Fibroblast of villous mesenchyme (primary cell): ENCODE measurements at regions not wholly inside any gene's neighbourhood (a gene's known extent, or its start where the extent isn't known, plus 50 kb on each side); places are given as distances from the start of the nearest gene placed in this dataset.

Source experiments
- DNase-seq: peaks from one replicate; pipeline ENCODE4 v3.0.0-alpha.2; 2010; ENCODE audit warnings: low read depth
- H3K4me3 ChIP-seq: 2 replicates; pipeline ENCODE4 v1.5.1; 2011; ENCODE audit warnings: low read depth, mild to moderate bottlenecking, low read length
- CTCF ChIP-seq: IDR thresholded peaks from 2 replicates; pipeline ENCODE4 v1.5.1; 2012; ENCODE audit warnings: low read depth, mild to moderate bottlenecking, low read length; ENCODE audit not compliant: insufficient read depth

DNA sequence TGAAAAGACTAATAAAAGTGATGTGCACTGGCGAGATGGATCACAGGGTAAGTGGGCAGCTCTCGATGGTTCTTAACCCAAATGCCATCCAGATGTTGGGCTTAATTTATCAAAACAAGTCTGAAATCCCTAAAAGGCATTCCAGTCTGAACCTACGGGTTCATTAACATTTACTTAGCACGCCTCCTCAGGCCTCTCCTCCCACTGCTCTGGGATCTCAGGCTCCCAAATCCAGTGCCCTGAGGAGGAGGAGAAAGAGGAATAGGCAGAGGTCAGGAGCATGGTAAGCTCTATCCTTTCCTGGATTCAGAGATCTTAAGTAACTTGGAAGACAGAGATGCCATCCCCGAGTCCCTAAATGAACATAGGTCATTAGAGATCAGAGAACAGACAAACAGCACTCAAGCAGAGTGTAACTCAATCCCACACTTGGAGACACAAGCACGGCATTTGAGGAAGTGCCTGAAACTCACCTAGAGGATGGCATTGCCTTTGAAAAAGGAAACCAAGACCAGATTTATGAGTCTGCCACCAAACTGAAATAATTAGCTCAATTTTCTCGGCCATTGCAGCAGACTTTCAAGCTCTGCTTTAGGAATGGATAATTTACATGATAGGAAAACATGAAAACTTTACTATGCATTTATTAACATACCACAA is 140.9 kb downstream of the CXCL12 start:
- TF ChIP-seq CTCF: no peak
- DNase-seq: no peak
- H3K4me3 ChIP-seq: no peak overlapping the region

- no peak for TF ChIP-seq CTCF
- DNase-seq: no peak
- no peak overlapping the region for H3K4me3 ChIP-seq
Measured at GRCh38 chr10:44242826-44243225, 142.1 kb downstream of the CXCL12 start.

- TF ChIP-seq CTCF: no peak
- DNase-seq: no peak
- no peak overlapping the region for H3K4me3 ChIP-seq
Measured at GRCh38 chr10:44242091-44242490, 142.8 kb downstream of the CXCL12 start.

DNA sequence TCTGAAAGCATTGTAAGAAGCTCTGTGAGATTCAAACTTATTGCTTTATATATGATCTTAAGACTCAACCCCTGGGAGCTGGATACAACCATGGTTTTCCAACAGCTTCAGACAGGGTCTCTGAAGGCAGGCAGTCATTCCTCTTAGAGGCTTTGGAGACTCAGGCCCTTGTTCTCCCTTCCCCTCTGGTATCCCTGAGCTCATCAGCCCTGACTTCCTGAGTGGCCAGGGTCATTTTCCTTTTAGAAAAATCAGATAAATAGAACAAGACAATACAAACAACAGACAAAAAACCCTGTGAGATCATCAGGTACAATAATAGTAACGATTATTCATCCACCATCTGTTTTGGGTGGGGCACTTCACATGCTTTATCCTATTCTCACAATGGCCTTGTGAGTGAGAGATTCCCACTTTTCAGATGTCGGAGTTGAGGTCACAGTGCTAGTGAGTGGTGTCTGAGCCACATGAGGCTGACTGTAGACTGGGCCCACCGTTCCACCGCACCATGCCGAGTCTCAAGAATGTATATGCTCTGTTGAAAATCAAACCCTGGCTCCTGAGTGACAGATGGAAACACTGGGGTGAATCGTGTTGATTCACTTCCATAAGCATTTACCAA is 144.2 kb downstream of the CXCL12 start:
- TF ChIP-seq CTCF: no peak
- DNase-seq: no peak
- H3K4me3 ChIP-seq: no peak overlapping the region

GRCh38 chr10:44238212-44238611 is 146.7 kb downstream of the CXCL12 start:
- TF ChIP-seq CTCF: no peak
- no peak for DNase-seq
- no peak overlapping the region for H3K4me3 ChIP-seq

- TF ChIP-seq CTCF: no peak
- no peak for DNase-seq
- no peak overlapping the region for H3K4me3 ChIP-seq
Measured at GRCh38 chr10:44237364-44238049, 147.4 kb downstream of the CXCL12 start.
